T-cell (primary cell): ENCODE measurements at regions not wholly inside any gene's neighbourhood (a gene's known extent, or its start where the extent isn't known, plus 50 kb on each side); places are given as distances from the start of the nearest gene placed in this dataset.

ENCODE experiments used
- ATAC-seq, 4 experiments: fragments of 200-7000 bp in 3 of 4; fragments of 150-1000 bp in 1 of 4; cut with Tn5 transposase; replicated peaks in 1 of 4; 1 replicate in 3 of 4; 2 replicates in 1 of 4; pipeline ENCODE4 v1.10.0; 2021; ENCODE audit warnings: moderate library complexity in 3 of 4, mild to moderate bottlenecking in 2 of 4, moderate number of reproducible peaks in 1 of 4
- CTCF ChIA-PET, 2 donors: fragments of 300-600 bp; sonication (Branson Sonifier 250); formaldehyde crosslinking; loops; one replicate each; lab custom pipeline; 2022; ENCODE audit warnings: antibody characterized with exemption in 2 of 2; lab: Charles Lee
- POLR2A ChIA-PET, 2 donors: fragments of 300-600 bp; sonication (Branson Sonifier 250); formaldehyde crosslinking; loops; one replicate each; lab custom pipeline; 2022; ENCODE audit warnings: antibody characterized with exemption in 2 of 2; lab: Charles Lee
- DNase-seq, 35 experiments: peaks; one replicate each; pipeline versions ENCODE4 v3.0.0 to v3.0.0-alpha.2; 2013 to 2023
- H3K27ac ChIP-seq: one replicate; pipeline ENCODE4 v1.5.1; 2013; ENCODE audit warnings: low read length
- H3K27me3 ChIP-seq, 2 experiments: replicated peaks in 1 of 2; 1 replicate in 1 of 2; 2 replicates in 1 of 2; pipeline versions ENCODE4 v1.6.1 to v1.7.0; 2013; ENCODE audit warnings: low read length in 1 of 2, mixed read lengths in 1 of 2; ENCODE audit not compliant: control insufficient read depth in 2 of 2, insufficient read depth in 2 of 2; ENCODE audit errors: extremely low read depth in 1 of 2
- H3K36me3 ChIP-seq, 2 donors: 1 replicate in 1 of 2; 2 replicates in 1 of 2; pipeline versions ENCODE4 v1.6.1 to v1.7.0; 2013; ENCODE audit warnings: low read length in 1 of 2; ENCODE audit not compliant: control insufficient read depth in 2 of 2, insufficient read depth in 1 of 2; ENCODE audit errors: extremely low read depth in 1 of 2
- H3K4me1 ChIP-seq, 2 experiments: 1 replicate in 1 of 2; 2 replicates in 1 of 2; pipeline versions ENCODE4 v1.6.1 to v1.7.0; 2013; ENCODE audit warnings: low read length in 2 of 2, mixed read lengths in 1 of 2; ENCODE audit not compliant: insufficient read depth in 2 of 2, control insufficient read depth in 1 of 2; ENCODE audit errors: extremely low read depth in 1 of 2
- H3K4me3 ChIP-seq, 2 donors: 1 replicate in 1 of 2; 2 replicates in 1 of 2; pipeline versions ENCODE4 v1.5.1 to v1.7.0; 2013; ENCODE audit warnings: mild to moderate bottlenecking in 2 of 2, low read length in 1 of 2, moderate library complexity in 1 of 2; ENCODE audit not compliant: control insufficient read depth in 1 of 2; ENCODE audit errors: extremely low read depth in 1 of 2
- H3K9me3 ChIP-seq: 2 replicates; pipeline ENCODE4 v1.7.0; 2013
- H3K27ac Mint-ChIP-seq, 2 donors: one replicate each; pipeline ENCODE4 v1.8.0; 2020 to 2021; ENCODE audit warnings: mild to moderate bottlenecking in 2 of 2, mixed read lengths in 2 of 2
- H3K27me3 Mint-ChIP-seq, 2 donors: one replicate each; pipeline ENCODE4 v1.8.0; 2021 to 2022; ENCODE audit warnings: mixed read lengths in 2 of 2
- H3K36me3 Mint-ChIP-seq: one replicate; pipeline ENCODE4 v1.8.0; 2021; ENCODE audit warnings: mixed read lengths
- H3K4me1 Mint-ChIP-seq, 3 donors: one replicate each; pipeline ENCODE4 v1.8.0; 2020 to 2022; ENCODE audit warnings: mixed read lengths in 3 of 3, mild to moderate bottlenecking in 1 of 3
- H3K4me3 Mint-ChIP-seq, 3 donors: one replicate each; pipeline ENCODE4 v1.8.0; 2020 to 2022; ENCODE audit warnings: mild to moderate bottlenecking in 3 of 3, mixed read lengths in 3 of 3, moderate library complexity in 3 of 3
- H3K9me3 Mint-ChIP-seq, 3 donors: one replicate each; pipeline ENCODE4 v1.8.0; 2020 to 2022; ENCODE audit warnings: mixed read lengths in 3 of 3
- WGBS: methylation state at CpG from one replicate; pipeline ENCODE4 v1.1.5; 2013; ENCODE audit warnings: missing lambda C conversion rate; ENCODE audit not compliant: insufficient coverage; 5-methylcytosine and 5-hydroxymethylcytosine counted together

DNA sequence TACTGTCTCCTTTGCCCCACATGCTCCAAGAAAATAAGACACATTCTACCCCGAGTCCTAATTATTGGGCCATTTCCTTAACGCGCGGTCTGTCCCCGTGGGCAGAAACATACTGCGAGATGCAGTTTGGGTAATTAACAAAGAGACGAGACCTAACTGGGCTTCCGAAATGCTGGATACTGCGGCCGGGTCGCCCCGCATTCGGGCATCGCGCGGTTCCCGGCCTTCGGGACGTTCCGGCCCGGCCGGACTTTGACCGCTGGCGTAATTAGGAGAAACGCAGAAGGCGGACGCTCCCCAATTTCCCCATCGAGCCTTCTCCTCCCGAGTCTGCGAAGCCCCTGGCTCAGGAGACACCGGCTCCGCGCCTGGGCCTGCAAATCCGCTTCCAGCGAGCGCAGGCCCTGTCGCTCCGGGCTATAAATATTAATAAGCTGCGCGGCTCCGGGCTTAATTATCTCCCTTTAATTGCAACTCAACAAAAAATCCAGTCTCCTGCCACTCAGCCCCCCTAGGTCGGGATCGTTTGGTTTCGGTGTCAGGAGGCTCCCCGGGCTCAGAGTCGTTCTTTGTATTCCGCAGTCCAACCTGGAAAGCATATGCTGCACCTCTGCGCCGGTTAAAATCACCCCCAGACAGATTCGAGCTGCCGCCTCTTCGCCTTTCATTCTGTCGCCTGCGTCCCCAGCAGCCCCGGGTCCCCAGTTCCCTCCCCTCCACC is 131.5 kb downstream of the SPAG6 start:
- H3K4me1 Mint-ChIP-seq: peaks cover 9 to 19% (median 18%) of the 10 kb centered on the region in 3 donors
- ChIA-PET POLR2A (no interaction called here), CTCF (no interaction called here)
- no peak overlapping the region for H3K27ac Mint-ChIP-seq
- no peaks in the 10 kb centered on the region for H3K9me3 ChIP-seq
- DNase-seq: peak in 1 of 35 experiments; percentile 6
- no peaks in the 10 kb centered on the region for H3K36me3 Mint-ChIP-seq
- H3K27me3 Mint-ChIP-seq: peaks cover 53 to 59% of the 10 kb centered on the region in 2 donors
- H3K27ac ChIP-seq: no peak overlapping the region
- no peak for ATAC-seq
- peak overlapping the region; percentile 37 to 87 (median 43) for H3K4me3 Mint-ChIP-seq
- no peaks in the 10 kb centered on the region for H3K36me3 ChIP-seq
- peaks cover 3 to 38% of the 10 kb centered on the region in 2 experiments for H3K27me3 ChIP-seq
- 24% methylated on average over 47 of the region's 55 CpGs for WGBS
- H3K4me1 ChIP-seq: peaks cover 0 to 20% of the 10 kb centered on the region in 2 experiments
- peak overlapping the region in 1 of 2 donors; percentile 65 for H3K4me3 ChIP-seq
- no peaks in the 10 kb centered on the region for H3K9me3 Mint-ChIP-seq

DNA sequence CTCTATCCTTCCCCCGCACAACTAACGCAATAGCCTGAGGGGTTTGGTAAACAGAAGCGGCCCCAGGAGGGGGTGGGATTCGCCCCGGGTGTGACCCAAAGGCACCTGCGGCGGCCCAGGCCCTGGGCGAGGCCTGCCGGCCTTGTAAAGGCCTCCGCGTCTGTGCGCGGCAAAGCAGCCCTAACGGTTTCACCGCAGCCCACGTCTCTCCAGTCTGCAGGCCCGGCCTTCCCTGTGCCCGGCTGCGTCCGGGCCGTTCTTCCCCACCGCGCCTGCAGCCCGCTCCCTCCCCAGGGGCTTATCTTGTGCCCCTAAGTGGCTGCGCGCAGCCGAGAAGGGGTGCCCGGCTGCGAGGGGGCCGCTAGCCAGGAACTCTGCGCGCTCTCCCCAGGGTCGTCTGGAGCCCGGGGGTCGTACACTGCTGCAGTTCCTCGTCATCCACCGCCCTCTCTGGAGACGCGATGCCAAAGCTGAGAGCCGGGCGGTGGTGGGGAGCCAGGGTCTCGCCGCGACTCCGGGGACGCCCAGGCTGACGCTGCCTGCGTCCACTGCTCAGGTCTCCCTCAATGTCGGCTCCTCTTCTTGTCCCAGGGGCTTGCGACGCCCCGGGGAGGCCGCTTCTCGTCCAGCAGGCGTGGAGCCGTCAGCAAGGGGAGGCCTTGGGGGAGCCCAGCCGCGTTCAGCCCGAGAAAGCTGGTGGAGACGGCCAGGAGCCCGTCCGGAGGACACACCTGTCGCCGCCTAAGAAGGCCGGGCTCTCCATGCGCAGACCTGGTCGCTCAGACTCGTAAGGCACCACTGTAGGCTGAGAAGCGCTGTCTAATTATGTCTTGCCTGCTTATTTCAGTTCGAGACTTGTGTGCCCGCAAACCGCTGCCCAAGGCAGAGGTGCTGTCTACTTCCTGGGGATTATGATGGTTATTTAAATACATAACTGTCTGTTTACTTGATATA is 132.3 kb downstream of the SPAG6 start:
- H3K4me1 Mint-ChIP-seq: peaks cover 9 to 24% (median 23%) of the 10 kb centered on the region in 3 donors
- ATAC-seq: no peak
- no peaks in the 10 kb centered on the region for H3K36me3 ChIP-seq
- no peaks in the 10 kb centered on the region for H3K9me3 Mint-ChIP-seq
- peaks cover 47 to 51% of the 10 kb centered on the region in 2 donors for H3K27me3 Mint-ChIP-seq
- H3K27ac Mint-ChIP-seq: no peak overlapping the region
- no peaks in the 10 kb centered on the region for H3K9me3 ChIP-seq
- no peak for DNase-seq
- H3K4me3 ChIP-seq: no peak overlapping the region
- peaks cover 0 to 20% of the 10 kb centered on the region in 2 experiments for H3K4me1 ChIP-seq
- no peak overlapping the region for H3K27ac ChIP-seq
- ChIA-PET POLR2A (no interaction called here), CTCF (no interaction called here)
- WGBS: 68% methylated on average over 67 of the region's 72 CpGs
- no peaks in the 10 kb centered on the region for H3K36me3 Mint-ChIP-seq
- peaks cover 3 to 36% of the 10 kb centered on the region in 2 experiments for H3K27me3 ChIP-seq
- H3K4me3 Mint-ChIP-seq: peak overlapping the region in 1 of 3 donors; percentile 87

DNA sequence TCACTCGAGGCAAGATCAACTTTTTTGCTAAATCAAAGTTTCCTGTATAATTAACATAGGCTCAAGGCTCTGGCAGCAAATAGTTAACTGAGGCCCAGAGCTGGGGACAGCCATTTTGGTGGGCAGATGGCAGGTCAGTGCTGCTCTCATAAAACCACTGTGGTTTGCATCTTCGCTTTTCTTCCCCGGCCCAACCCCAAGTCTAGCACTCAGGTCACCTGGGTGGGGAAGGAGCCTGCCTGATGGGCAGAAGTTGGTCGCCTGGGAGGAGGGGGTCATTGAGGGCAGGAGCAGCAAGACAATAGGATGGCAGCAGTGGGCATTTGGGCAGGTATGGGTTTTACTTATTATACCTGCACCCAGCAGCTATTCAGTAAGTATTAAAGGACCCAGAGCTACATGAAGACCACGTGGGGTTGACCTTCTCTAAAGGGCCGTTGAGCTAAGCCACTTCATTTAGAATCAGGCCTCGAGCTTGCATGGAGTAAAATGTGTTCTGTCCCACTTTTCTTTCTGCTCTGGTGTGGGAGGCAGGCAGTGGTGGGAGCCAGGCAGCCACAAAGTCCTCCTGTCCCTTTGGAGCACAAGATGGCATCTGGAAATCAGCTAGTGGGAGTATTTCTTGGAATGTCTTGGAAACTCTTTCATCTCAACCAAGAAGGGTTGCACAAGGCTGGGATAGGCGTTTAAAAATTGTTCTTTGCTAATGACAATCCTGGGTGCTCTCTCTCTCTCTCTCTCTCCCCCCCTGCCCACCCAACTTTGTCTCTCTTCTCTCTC is 133.4 kb downstream of the SPAG6 start:
- CTCF ChIA-PET: interaction anchor here in 1 of 2 donors (0.5 kb wide), 1 partner anchor 96 kb away, joined by 5 read pairs; no protein-coding TSS in a partner anchor
- no peak for ATAC-seq

DNA sequence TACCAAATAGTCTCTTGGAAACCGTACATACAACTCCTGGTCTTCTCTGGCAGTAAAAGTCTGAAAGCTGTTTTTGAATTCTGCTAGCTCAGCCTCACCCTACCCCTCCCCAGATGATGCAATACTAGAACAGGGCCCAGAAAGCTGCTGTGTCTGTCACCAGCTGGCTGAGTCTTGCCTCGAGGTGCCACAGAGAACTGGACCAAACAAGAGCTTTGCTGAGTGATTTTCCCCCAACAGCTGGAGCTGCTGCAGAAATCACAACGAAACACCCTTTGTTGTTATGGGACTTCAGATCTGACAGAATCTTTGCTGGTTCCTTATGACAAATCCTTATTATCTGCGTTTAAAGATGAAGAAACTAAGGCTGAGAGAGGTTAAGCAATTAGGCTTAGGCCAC is 134.1 kb downstream of the SPAG6 start:
- peaks cover 0 to 23% of the 10 kb centered on the region in 2 experiments for H3K4me1 ChIP-seq
- no peak for ATAC-seq
- no CpG with 5 or more reads among the region's 4 CpGs for WGBS
- no peaks in the 10 kb centered on the region for H3K36me3 ChIP-seq
- Mint-ChIP-seq H3K27ac (no peak overlapping the region), H3K4me3 (no peak overlapping the region), H3K27me3 (peaks cover 31 to 36% of the 10 kb centered on the region in 2 donors), H3K36me3 (no peaks in the 10 kb centered on the region), H3K4me1 (peaks cover 16 to 32% (median 31%) of the 10 kb centered on the region in 3 donors), H3K9me3 (no peaks in the 10 kb centered on the region)
- POLR2A ChIA-PET: interaction anchor here in 1 of 2 donors (0.6 kb wide), 1 partner anchor 734 kb away, joined by 5 read pairs; no protein-coding TSS in a partner anchor
- no peak overlapping the region for H3K4me3 ChIP-seq
- H3K9me3 ChIP-seq: no peaks in the 10 kb centered on the region
- CTCF ChIA-PET: no interaction called here
- H3K27me3 ChIP-seq: peaks cover 3 to 36% of the 10 kb centered on the region in 2 experiments
- H3K27ac ChIP-seq: no peak overlapping the region
- no peak for DNase-seq

More for the DNA sequence above, 133.4 kb downstream of the SPAG6 start:
- Mint-ChIP-seq H3K27ac (no peak overlapping the region), H3K36me3 (no peaks in the 10 kb centered on the region), H3K9me3 (no peaks in the 10 kb centered on the region), H3K4me3 (no peak overlapping the region), H3K27me3 (peaks cover 38 to 43% of the 10 kb centered on the region in 2 donors), H3K4me1 (peaks cover 16 to 30% (median 29%) of the 10 kb centered on the region in 3 donors)
- no peak overlapping the region for H3K4me3 ChIP-seq
- WGBS: 89% methylated on average over 4 of the region's 8 CpGs
- DNase-seq: no peak
- H3K9me3 ChIP-seq: no peaks in the 10 kb centered on the region
- H3K36me3 ChIP-seq: no peaks in the 10 kb centered on the region
- peaks cover 0 to 23% of the 10 kb centered on the region in 2 experiments for H3K4me1 ChIP-seq
- H3K27ac ChIP-seq: no peak overlapping the region
- peaks cover 3 to 36% of the 10 kb centered on the region in 2 experiments for H3K27me3 ChIP-seq
- POLR2A ChIA-PET: interaction anchor here in 1 of 2 donors (0.6 kb wide), 1 partner anchor 733 kb away, joined by 5 read pairs; no protein-coding TSS in a partner anchor

DNA sequence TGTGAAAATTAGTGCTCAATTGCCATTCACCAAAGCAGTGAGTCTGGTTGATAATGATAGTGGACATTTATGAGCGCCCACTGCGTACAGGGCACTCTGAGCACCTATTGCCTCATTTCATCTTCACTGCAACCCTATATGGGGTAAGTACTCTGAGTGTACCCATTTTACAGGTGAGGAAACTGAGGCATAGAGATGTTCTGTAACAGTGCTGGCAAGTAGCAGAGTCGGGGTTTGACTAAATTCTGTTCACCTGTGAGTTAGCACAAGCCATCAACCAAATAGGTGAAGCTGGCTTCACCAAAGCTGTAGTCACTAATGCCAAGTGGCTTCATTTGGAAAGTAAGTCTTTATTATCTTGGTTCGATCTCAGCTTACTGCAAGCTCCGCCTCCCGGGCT is 135.8 kb downstream of the SPAG6 start:
- Mint-ChIP-seq H3K4me1 (peaks cover 7 to 23% (median 22%) of the 10 kb centered on the region in 3 donors), H3K27ac (no peak overlapping the region), H3K9me3 (no peaks in the 10 kb centered on the region), H3K36me3 (no peaks in the 10 kb centered on the region), H3K4me3 (no peak overlapping the region), H3K27me3 (peaks cover 19 to 22% of the 10 kb centered on the region in 2 donors)
- no peak for ATAC-seq
- no peak for DNase-seq
- ChIA-PET POLR2A (interaction anchor here in 1 of 2 donors (0.5 to 0.7 kb wide), 2 partner anchors 120 to 1866 kb away, joined by 4 to 11 read pairs; no protein-coding TSS in a partner anchor), CTCF (no interaction called here)
- Histone ChIP-seq H3K9me3 (no peaks in the 10 kb centered on the region), H3K27ac (no peak overlapping the region), H3K4me3 (no peak overlapping the region), H3K4me1 (peaks cover 0 to 15% of the 10 kb centered on the region in 2 experiments), H3K36me3 (no peaks in the 10 kb centered on the region), H3K27me3 (peaks cover 0 to 29% of the 10 kb centered on the region in 2 experiments)
- WGBS: no CpG with 5 or more reads among the region's 6 CpGs
